RWPE1 (cell line): ENCODE measurements at regions not wholly inside any gene's neighbourhood (a gene's known extent, or its start where the extent isn't known, plus 50 kb on each side); places are given as distances from the start of the nearest gene placed in this dataset.
"Not testable (repeated sequence)": the region's sequence is repeated elsewhere in the genome, so short reads cannot be mapped to it uniquely, and the experiment has no call there.

Experiments
- CTCF ChIA-PET: fragments of 350-600 bp; sonication (Branson Sonifier 250); formaldehyde crosslinking; extraction: SDS; loops from one replicate; lab custom pipeline; 2021; lab: Yijun Ruan, JAX
- POLR2A ChIA-PET: fragments of 400-600 bp; formaldehyde crosslinking; extraction: SDS; loops from one replicate; lab custom pipeline; 2020; ENCODE audit warnings: antibody characterized with exemption; ENCODE audit not compliant: low non-redundant PET; lab: Yijun Ruan, JAX
- DNase-seq: peaks from one replicate; pipeline ENCODE4 v3.0.0; 2012; ENCODE audit warnings: low spot score
- H3K27ac ChIP-seq: fragments of 450-650 bp; 2 replicates; pipeline ENCODE4 v1.5.1; 2017
- TF ChIP-seq, protein P1 (sequence below): fragments of 450-650 bp; conservative IDR thresholded peaks from 2 replicates; pipeline ENCODE4 v1.5.1; 2017; ENCODE audit warnings: low read depth, mild to moderate bottlenecking

DNA sequence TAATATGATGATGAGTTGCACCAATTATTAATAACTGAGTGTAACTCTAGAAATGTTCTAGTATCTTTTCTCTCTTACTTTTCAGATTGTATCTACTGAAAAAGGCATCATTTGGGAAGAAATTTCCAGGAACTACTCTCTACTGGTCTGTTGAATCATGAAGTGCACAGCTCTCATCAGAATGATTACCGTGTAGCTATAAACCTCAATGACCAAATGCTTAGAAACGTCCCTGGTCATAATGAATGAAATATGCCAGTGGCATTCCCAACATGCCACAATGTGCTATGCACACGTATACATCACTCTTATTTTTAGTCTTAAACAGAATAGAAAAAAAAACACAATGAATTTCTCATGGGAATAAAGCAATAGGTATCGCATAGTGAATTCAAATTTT is 534.3 kb upstream of the OLFM3 start:
- no peak for DNase-seq
- TF ChIP-seq, protein P1, sequence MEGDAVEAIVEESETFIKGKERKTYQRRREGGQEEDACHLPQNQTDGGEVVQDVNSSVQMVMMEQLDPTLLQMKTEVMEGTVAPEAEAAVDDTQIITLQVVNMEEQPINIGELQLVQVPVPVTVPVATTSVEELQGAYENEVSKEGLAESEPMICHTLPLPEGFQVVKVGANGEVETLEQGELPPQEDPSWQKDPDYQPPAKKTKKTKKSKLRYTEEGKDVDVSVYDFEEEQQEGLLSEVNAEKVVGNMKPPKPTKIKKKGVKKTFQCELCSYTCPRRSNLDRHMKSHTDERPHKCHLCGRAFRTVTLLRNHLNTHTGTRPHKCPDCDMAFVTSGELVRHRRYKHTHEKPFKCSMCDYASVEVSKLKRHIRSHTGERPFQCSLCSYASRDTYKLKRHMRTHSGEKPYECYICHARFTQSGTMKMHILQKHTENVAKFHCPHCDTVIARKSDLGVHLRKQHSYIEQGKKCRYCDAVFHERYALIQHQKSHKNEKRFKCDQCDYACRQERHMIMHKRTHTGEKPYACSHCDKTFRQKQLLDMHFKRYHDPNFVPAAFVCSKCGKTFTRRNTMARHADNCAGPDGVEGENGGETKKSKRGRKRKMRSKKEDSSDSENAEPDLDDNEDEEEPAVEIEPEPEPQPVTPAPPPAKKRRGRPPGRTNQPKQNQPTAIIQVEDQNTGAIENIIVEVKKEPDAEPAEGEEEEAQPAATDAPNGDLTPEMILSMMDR: no peak
- POLR2A ChIA-PET: no interaction called here
- no peak overlapping the region for H3K27ac ChIP-seq
- CTCF ChIA-PET: no interaction called here

DNA sequence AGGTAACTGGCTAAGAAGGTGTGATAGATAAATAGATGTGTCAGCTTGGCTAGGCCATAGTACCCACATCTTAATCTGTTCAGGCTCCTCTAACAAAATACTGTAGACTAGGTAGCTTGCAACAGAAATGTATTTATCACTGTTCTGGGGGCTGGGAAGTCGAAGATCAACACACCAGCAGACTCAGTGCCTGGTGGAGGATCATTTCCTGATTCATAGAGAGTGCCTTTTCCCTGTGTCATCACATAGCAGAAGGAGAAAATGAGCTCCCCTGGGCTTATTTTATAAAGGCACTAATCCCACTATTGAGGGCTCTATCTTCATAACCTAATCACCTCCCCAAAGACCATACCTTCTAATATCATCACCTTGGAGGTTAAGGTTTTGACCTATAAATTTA is 532.7 kb upstream of the OLFM3 start:
- DNase-seq: no peak
- CTCF ChIA-PET: no interaction called here
- POLR2A ChIA-PET: no interaction called here
- H3K27ac ChIP-seq: no peak overlapping the region
- TF ChIP-seq, protein P1: no peak

DNA sequence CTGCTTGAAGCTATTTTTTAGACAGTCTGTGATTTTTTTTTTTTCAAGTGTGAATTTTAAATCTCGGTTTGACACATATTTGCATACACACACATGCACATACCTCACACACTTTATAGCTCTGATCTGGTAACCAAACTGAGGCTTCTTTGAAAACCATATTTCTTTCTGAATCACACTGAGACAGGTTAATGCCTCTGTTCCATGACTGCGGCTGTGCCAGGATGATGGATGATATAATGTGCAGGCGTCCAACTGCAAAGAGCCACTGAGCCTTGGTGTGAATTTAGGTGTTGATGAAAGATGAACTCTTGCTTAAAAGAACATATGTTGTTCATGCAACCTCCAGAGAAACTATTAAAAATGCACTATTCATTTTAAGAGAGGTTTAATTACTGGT is 504.0 kb upstream of the OLFM3 start:
- TF ChIP-seq, protein P1: no peak
- ChIA-PET CTCF (interaction anchor here (0.6 kb wide), 1 partner anchor 116 kb away, joined by 5 read pairs; no protein-coding TSS in a partner anchor), POLR2A (no interaction called here)
- no peak for DNase-seq
- no peak overlapping the region for H3K27ac ChIP-seq

DNA sequence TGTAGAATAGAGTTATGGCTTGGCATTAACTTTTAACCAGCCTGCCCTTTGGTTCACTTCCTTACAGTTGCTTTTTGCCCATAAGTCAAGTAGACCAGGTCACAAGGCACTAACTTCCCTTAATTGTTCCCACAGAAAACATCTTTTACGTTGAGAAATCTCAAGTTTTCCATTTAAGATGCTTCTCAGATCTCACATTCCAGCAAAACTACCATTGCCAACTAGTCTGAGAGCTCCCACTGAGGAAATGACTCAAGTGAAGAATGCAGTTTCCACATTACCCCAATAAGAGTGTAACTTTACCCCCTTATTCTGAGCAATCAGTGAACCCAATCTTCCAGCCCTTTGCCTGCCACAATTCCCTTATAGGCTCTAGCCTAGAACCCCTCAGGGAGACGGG is 502.2 kb upstream of the OLFM3 start:
- H3K27ac ChIP-seq: no peak overlapping the region
- TF ChIP-seq, protein P1: no peak
- ChIA-PET CTCF (no interaction called here), POLR2A (no interaction called here)
- DNase-seq: no peak

DNA sequence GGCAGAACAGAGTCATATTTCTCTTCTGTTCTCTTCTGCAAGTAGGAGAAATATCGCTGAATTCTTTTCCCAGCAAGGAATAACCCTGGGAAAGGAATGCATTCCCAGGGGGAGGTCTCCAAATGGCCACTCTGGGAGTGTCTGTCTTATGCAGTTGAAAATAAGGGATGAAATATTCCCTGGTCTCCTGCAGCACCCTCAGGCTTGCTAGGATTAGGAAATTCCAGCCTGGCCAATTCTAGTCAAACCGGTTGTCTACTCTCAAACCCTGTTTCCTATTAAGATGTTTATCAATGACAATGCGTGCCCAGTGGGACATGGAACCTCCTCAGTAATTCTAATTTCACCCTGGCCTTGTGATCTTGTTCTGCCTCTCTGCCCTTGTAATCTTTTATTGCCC is 501.1 kb upstream of the OLFM3 start:
- POLR2A ChIA-PET, CTCF ChIA-PET, H3K27ac ChIP-seq, DNase-seq: not testable (repeated sequence)

DNA sequence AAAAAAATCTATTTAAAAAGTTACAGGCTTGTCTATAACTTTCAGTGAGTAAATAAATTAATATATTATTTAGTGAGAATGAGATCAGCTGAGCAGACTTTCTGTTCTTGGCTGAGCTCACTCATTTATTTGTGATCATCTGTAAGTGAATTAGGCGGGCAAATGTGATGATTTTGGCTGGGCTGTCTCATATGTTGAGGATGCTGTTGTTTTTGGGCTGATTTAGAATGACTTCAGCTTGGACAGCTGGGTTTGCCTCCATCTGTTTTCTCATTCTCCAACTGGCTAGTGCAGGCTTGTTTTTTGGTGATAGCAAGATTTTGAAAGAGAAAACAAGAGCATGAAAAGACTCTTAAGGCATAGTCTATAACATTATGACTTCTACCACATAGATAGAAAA is 475.8 kb upstream of the OLFM3 start:
- no peak for DNase-seq
- H3K27ac ChIP-seq: no peak overlapping the region
- ChIA-PET POLR2A (no interaction called here), CTCF (interaction anchor here (0.6 kb wide), 1 partner anchor 32 kb away, joined by 4 read pairs; no protein-coding TSS in a partner anchor)
- TF ChIP-seq, protein P1: no peak

DNA sequence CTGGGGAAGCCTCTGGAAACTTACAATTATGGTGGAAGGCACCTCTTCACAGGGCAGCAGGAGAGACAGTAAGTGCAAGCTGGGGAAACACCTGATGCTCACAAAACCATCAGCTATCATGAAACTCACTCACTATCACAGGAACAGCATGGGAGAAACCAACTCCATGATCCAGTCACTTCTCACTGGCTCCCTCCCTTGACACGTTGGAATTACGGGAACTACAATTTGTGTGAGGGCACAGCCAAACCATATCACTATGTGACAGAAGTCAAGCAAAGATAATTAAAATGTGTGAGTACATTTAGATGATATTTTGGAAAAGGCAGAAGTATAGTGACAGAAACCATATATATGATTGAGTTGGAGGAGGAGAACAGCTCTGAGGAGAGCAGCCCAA is 474.0 kb upstream of the OLFM3 start:
- CTCF ChIA-PET: no interaction called here
- POLR2A ChIA-PET: no interaction called here

More for the DNA sequence above, 474.0 kb upstream of the OLFM3 start:
- DNase-seq: no peak
- TF ChIP-seq, protein P1: no peak
- no peak overlapping the region for H3K27ac ChIP-seq
